ENCODE measurements at regions not wholly inside any gene's neighbourhood (a gene's known extent, or its start where the extent isn't known, plus 50 kb on each side); places are given as distances from the start of the nearest gene placed in this dataset.

- TF ChIP-seq CTCF (IDR thresholded peaks at IDR 0.05), result no peak
- TF ChIP-seq POLR2A (IDR thresholded peaks at IDR 0.05), result no peak
- TF ChIP-seq POLR2AphosphoS5 (IDR thresholded peaks at IDR 0.05), result no peak
Measured at GRCh38 chr13:78827471-78827870, 168.5 kb upstream of the OBI1 start.

Data from prostate gland (tissue), 2 donors.